ENCODE measurements at regions not wholly inside any gene's neighbourhood (a gene's known extent, or its start where the extent isn't known, plus 50 kb on each side); places are given as distances from the start of the nearest gene placed in this dataset.

DNA sequence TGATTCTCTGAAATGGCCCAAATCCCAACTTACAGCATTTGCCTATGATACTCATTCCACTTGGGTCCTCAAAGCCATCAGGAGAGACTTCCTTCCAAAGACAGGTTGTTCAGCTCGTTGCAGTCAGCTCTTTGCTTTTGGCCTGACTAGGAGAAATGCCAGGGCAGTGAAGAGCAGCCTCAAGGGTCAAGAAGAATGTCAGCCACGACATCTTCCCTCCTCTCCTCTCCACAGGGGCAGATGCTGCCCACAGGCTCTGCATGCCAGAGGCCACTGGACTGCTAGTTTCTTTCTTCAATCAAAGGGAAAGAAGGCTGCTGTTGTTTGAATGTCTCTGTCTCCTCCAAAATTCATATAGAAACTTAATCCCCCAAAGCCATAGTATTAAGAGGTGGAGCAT is 201.7 kb upstream of the PFN2 start:
- TF ChIP-seq, protein P1, sequence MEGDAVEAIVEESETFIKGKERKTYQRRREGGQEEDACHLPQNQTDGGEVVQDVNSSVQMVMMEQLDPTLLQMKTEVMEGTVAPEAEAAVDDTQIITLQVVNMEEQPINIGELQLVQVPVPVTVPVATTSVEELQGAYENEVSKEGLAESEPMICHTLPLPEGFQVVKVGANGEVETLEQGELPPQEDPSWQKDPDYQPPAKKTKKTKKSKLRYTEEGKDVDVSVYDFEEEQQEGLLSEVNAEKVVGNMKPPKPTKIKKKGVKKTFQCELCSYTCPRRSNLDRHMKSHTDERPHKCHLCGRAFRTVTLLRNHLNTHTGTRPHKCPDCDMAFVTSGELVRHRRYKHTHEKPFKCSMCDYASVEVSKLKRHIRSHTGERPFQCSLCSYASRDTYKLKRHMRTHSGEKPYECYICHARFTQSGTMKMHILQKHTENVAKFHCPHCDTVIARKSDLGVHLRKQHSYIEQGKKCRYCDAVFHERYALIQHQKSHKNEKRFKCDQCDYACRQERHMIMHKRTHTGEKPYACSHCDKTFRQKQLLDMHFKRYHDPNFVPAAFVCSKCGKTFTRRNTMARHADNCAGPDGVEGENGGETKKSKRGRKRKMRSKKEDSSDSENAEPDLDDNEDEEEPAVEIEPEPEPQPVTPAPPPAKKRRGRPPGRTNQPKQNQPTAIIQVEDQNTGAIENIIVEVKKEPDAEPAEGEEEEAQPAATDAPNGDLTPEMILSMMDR (IDR thresholded peaks at IDR 0.05) = no peak
- TF ChIP-seq POLR2A (IDR thresholded peaks at IDR 0.05) = no peak
- TF ChIP-seq POLR2AphosphoS5 (IDR thresholded peaks at IDR 0.05) = no peak
